H1 (cell line): ENCODE measurements at regions not wholly inside any gene's neighbourhood (a gene's known extent, or its start where the extent isn't known, plus 50 kb on each side); places are given as distances from the start of the nearest gene placed in this dataset.

ENCODE experiments used
- CTCF ChIA-PET: fragments of 300-600 bp; sonication (Branson Sonifier 250); formaldehyde crosslinking; loops from one replicate; lab custom pipeline; 2021; ENCODE audit not compliant: partially characterized antibody; lab: Charles Lee
- POLR2A ChIA-PET: fragments of 300-600 bp; sonication (Branson Sonifier 250); formaldehyde crosslinking; loops from one replicate; lab custom pipeline; 2021; ENCODE audit warnings: inconsistent platforms; ENCODE audit not compliant: partially characterized antibody; lab: Charles Lee
- DNase-seq, 2 experiments: peaks; one replicate each; pipeline versions ENCODE4 v3.0.0 to v3.0.0-alpha.2; 2010 to 2022; ENCODE audit warnings: low spot score in 2 of 2, low read depth in 1 of 2, mixed read lengths in 1 of 2
- FAIRE-seq: peaks from 2 replicates; lab custom pipeline; 2011; peaks lifted over from hg19 to GRCh38; lab: Jason Lieb, UNC
- H2AFZ ChIP-seq: 2 replicates; pipeline ENCODE4 v1.8.1; 2012; ENCODE audit warnings: low read length, inconsistent platforms
- H2AK5ac ChIP-seq: 2 replicates; pipeline ENCODE4 v1.6.1; 2013; ENCODE audit warnings: low read depth, low read length
- H2BK120ac ChIP-seq: replicated peaks from 2 replicates; pipeline ENCODE3; 2013; ENCODE audit warnings: low read depth, low read length, inconsistent platforms
- H2BK12ac ChIP-seq: 2 replicates; pipeline ENCODE4 v1.6.1; 2013; ENCODE audit warnings: low read depth, low read length
- H2BK15ac ChIP-seq: 2 replicates; pipeline ENCODE4 v1.6.1; 2013; ENCODE audit warnings: low read length
- H2BK20ac ChIP-seq: 2 replicates; pipeline ENCODE4 v1.6.1; 2013; ENCODE audit warnings: low read length
- H2BK5ac ChIP-seq: 2 replicates; pipeline ENCODE4 v1.6.1; 2013; ENCODE audit warnings: low read depth, low read length
- H3K14ac ChIP-seq: 2 replicates; pipeline ENCODE4 v1.6.1; 2013; ENCODE audit warnings: inconsistent platforms; ENCODE audit not compliant: insufficient read length
- H3K18ac ChIP-seq: 2 replicates; pipeline ENCODE4 v1.6.1; 2013; ENCODE audit warnings: low read length; ENCODE audit errors: extremely low read depth
- H3K23ac ChIP-seq: 2 replicates; pipeline ENCODE4 v1.6.1; 2013; ENCODE audit warnings: inconsistent platforms; ENCODE audit not compliant: insufficient read length
- H3K23me2 ChIP-seq: 2 replicates; pipeline ENCODE4 v1.6.1; 2013; ENCODE audit warnings: low read depth, low read length
- H3K27ac ChIP-seq: 2 replicates; pipeline ENCODE4 v1.6.1; 2011; ENCODE audit warnings: low read depth, low read length, inconsistent platforms
- H3K27me3 ChIP-seq, 4 experiments: replicated peaks in 1 of 4; 1 replicate in 1 of 4; 2 replicates in 3 of 4; pipeline versions ENCODE4 v1.6.1 to v1.8.1; 2011 to 2013; ENCODE audit warnings: low read length in 3 of 4, mild to moderate bottlenecking in 3 of 4, inconsistent platforms in 2 of 4, mixed read lengths in 2 of 4, moderate library complexity in 1 of 4; ENCODE audit not compliant: control insufficient read depth in 3 of 4, insufficient read depth in 3 of 4; ENCODE audit errors: extremely low read depth in 1 of 4
- H3K36me3 ChIP-seq, 4 experiments: 2 replicates each; pipeline versions ENCODE4 v1.6.1 to v1.8.1; 2011 to 2013; ENCODE audit warnings: mild to moderate bottlenecking in 4 of 4, low read length in 3 of 4, moderate library complexity in 2 of 4, control low read depth in 1 of 4, inconsistent platforms in 1 of 4; ENCODE audit not compliant: insufficient read depth in 4 of 4, control insufficient read depth in 2 of 4
- H3K4ac ChIP-seq: replicated peaks from 2 replicates; pipeline ENCODE3; 2013; ENCODE audit warnings: low read length, low read depth, mixed read lengths, inconsistent platforms; ENCODE audit not compliant: insufficient read length
- H3K4me1 ChIP-seq, 4 experiments: replicated peaks in 1 of 4; 1 replicate in 1 of 4; 2 replicates in 3 of 4; pipeline versions ENCODE4 v1.6.1 to v1.8.1; 2011 to 2013; ENCODE audit warnings: low read length in 3 of 4, inconsistent platforms in 2 of 4, mixed read lengths in 1 of 4; ENCODE audit not compliant: insufficient read depth in 4 of 4, control insufficient read depth in 3 of 4
- H3K4me2 ChIP-seq, 2 experiments: 2 replicates each; pipeline versions ENCODE4 v1.6.1 to v1.8.1; 2011 to 2013; ENCODE audit warnings: low read depth in 2 of 2, low read length in 2 of 2, control low read depth in 1 of 2, inconsistent platforms in 1 of 2, mild to moderate bottlenecking in 1 of 2; ENCODE audit not compliant: insufficient read depth in 1 of 2
- H3K4me3 ChIP-seq, 4 experiments: fragments of 200-600, 300-600 bp in 1 of 4; sonication (generic), shearing (Covaris generic), sonication (Bioruptor Twin) in 1 of 4; 2 replicates each; pipeline versions ENCODE4 v1.5.1 to v1.8.1; 2011 to 2016; ENCODE audit warnings: low read length in 4 of 4, low read depth in 3 of 4, control low read depth in 2 of 4, inconsistent platforms in 2 of 4, mild to moderate bottlenecking in 2 of 4, mixed read lengths in 1 of 4, moderate library complexity in 1 of 4; ENCODE audit not compliant: insufficient read depth in 2 of 4; ENCODE audit errors: extremely low read depth in 1 of 4
- H3K56ac ChIP-seq: replicated peaks from 2 replicates; pipeline ENCODE3; 2013; ENCODE audit warnings: low read depth, mild to moderate bottlenecking, mixed read lengths, low read length, inconsistent platforms; ENCODE audit not compliant: insufficient read length
- H3K79me1 ChIP-seq: 2 replicates; pipeline ENCODE4 v1.6.1; 2013; ENCODE audit warnings: low read depth, low read length, control low read depth
- H3K79me2 ChIP-seq, 2 experiments: 2 replicates each; pipeline versions ENCODE4 v1.6.1 to v1.8.1; 2012 to 2013; ENCODE audit warnings: low read length in 2 of 2, mild to moderate bottlenecking in 2 of 2, inconsistent platforms in 1 of 2; ENCODE audit not compliant: insufficient read depth in 2 of 2, control insufficient read depth in 1 of 2
- H3K9ac ChIP-seq, 4 experiments: replicated peaks in 1 of 4; 1 replicate in 1 of 4; 2 replicates in 3 of 4; pipeline versions ENCODE4 v1.6.1 to v1.8.1; 2011 to 2013; ENCODE audit warnings: low read depth in 3 of 4, low read length in 3 of 4, control low read depth in 2 of 4, mild to moderate bottlenecking in 2 of 4, moderate library complexity in 2 of 4, inconsistent platforms in 1 of 4; ENCODE audit errors: extremely low read depth in 1 of 4
- H3K9me3 ChIP-seq, 2 experiments: 2 replicates each; pipeline versions ENCODE4 v1.6.1 to v1.8.1; 2012 to 2013; ENCODE audit warnings: mild to moderate bottlenecking in 2 of 2, moderate library complexity in 2 of 2, control low read depth in 1 of 2, inconsistent platforms in 1 of 2, low read depth in 1 of 2, low read length in 1 of 2, mixed read lengths in 1 of 2; ENCODE audit not compliant: insufficient read depth in 2 of 2
- H4K20me1 ChIP-seq, 2 experiments: replicated peaks in 1 of 2; 2 replicates each; pipeline versions ENCODE3 to v1.8.1; 2011 to 2013; ENCODE audit warnings: inconsistent platforms in 2 of 2, low read length in 2 of 2, mild to moderate bottlenecking in 1 of 2; ENCODE audit not compliant: insufficient read depth in 2 of 2, control insufficient read depth in 1 of 2
- H4K5ac ChIP-seq: 2 replicates; pipeline ENCODE4 v1.6.1; 2013; ENCODE audit warnings: low read length, low read depth, mixed read lengths, inconsistent platforms; ENCODE audit not compliant: insufficient read length
- H4K8ac ChIP-seq: 2 replicates; pipeline ENCODE4 v1.8.0; 2013; ENCODE audit warnings: mild to moderate bottlenecking, moderate library complexity, low read length, inconsistent platforms; ENCODE audit not compliant: insufficient read depth; ENCODE audit errors: extremely low read depth
- H4K91ac ChIP-seq: replicated peaks from 2 replicates; pipeline ENCODE3; 2013; ENCODE audit warnings: low read length, mixed read lengths, inconsistent platforms; ENCODE audit not compliant: insufficient read length
- ATF3 ChIP-seq: IDR thresholded peaks from 2 replicates; pipeline ENCODE4 v1.6.1; 2011; ENCODE audit warnings: low read depth, mild to moderate bottlenecking, low read length; ENCODE audit not compliant: insufficient read depth
- KDM1A ChIP-seq: fragments of 200-600, 300-600 bp; sonication (generic); IDR thresholded peaks from 2 replicates; pipeline ENCODE4 v1.7.1; 2016; ENCODE audit warnings: mild to moderate bottlenecking, low read length, borderline replicate concordance
- TAF1 ChIP-seq: IDR thresholded peaks from 2 replicates; pipeline ENCODE4 v1.6.1; 2011; ENCODE audit warnings: mild to moderate bottlenecking, low read depth, low read length
- TAF7 ChIP-seq: optimal IDR thresholded peaks from 2 replicates; pipeline ENCODE3; 2011; ENCODE audit warnings: low read depth, mild to moderate bottlenecking, inconsistent platforms, low read length, moderate library complexity, borderline replicate concordance
- WGBS, 2 experiments: shearing (Covaris generic) in 1 of 2; methylation state at CpG; one replicate each; pipeline versions ENCODE4 v1.1.6 to v1.1.7; 2013 to 2015; ENCODE audit warnings: low lambda C conversion rate in 2 of 2, mixed read lengths in 2 of 2, inconsistent platforms in 1 of 2, low coverage in 1 of 2, missing lambda C conversion rate in 1 of 2; ENCODE audit not compliant: insufficient replicate concordance in 2 of 2, insufficient coverage in 1 of 2, insufficient read length in 1 of 2; ENCODE audit errors: extremely low coverage in 1 of 2, missing lambda C conversion rate in 1 of 2; 5-methylcytosine and 5-hydroxymethylcytosine counted together

- TF ChIP-seq TAF7 (no peak), KDM1A (no peak), TAF1 (no peak), ATF3 (no peak)
- CTCF ChIA-PET: interaction anchor here (0.7 kb wide), 1 partner anchor 196 kb away, joined by 3 read pairs; no protein-coding TSS in a partner anchor
Measured at GRCh38 chr4:104217526-104217925, 277.2 kb downstream of the CXXC4 start.

More at GRCh38 chr4:104217526-104217925, 277.2 kb downstream of the CXXC4 start:
- no peak overlapping the region for H2BK20ac ChIP-seq
- H3K36me3 ChIP-seq: no peaks in the 10 kb centered on the region
- H4K8ac ChIP-seq: no peak overlapping the region
- no peaks in the 10 kb centered on the region for H4K20me1 ChIP-seq
- no peaks in the 10 kb centered on the region for H3K4me1 ChIP-seq
- H3K56ac ChIP-seq: no peak overlapping the region
- no peaks in the 10 kb centered on the region for H3K79me2 ChIP-seq
- no peak overlapping the region for H2BK12ac ChIP-seq
- no peak overlapping the region for H4K91ac ChIP-seq
- no peak overlapping the region for H2AK5ac ChIP-seq
- WGBS, 2 experiments: 91% methylated on average over 1 of the region's 1 CpG; no CpG with 5 or more reads in 1 of the 2 experiments
- no peak overlapping the region for H2AFZ ChIP-seq
- H3K14ac ChIP-seq: no peak overlapping the region
- H3K9me3 ChIP-seq: no peaks in the 10 kb centered on the region
- H3K27ac ChIP-seq: no peak overlapping the region
- H3K23ac ChIP-seq: no peak overlapping the region
- H3K4me2 ChIP-seq: no peak overlapping the region
- no peak overlapping the region for H3K18ac ChIP-seq
- FAIRE-seq: no peak
- no peak overlapping the region for H2BK5ac ChIP-seq
- no peak overlapping the region for H3K9ac ChIP-seq
- no peaks in the 10 kb centered on the region for H3K23me2 ChIP-seq
- H3K27me3 ChIP-seq: peaks cover 0 to 1% (median 0%) of the 10 kb centered on the region in 4 experiments; a peak in 1 of 7 replicates
- no peak overlapping the region for H2BK120ac ChIP-seq
- H3K79me1 ChIP-seq: no peaks in the 10 kb centered on the region
- no peak overlapping the region for H4K5ac ChIP-seq
- DNase-seq: no peak
- no peak overlapping the region for H3K4me3 ChIP-seq
- POLR2A ChIA-PET: no interaction called here
- H2BK15ac ChIP-seq: no peak overlapping the region
- H3K4ac ChIP-seq: no peak overlapping the region
